IMR-90 (cell line): ENCODE measurements at regions not wholly inside any gene's neighbourhood (a gene's known extent, or its start where the extent isn't known, plus 50 kb on each side); places are given as distances from the start of the nearest gene placed in this dataset.

Experiments used
- CTCF ChIP-seq: conservative IDR thresholded peaks from 2 replicates; pipeline ENCODE4 v1.5.1; 2012; ENCODE audit warnings: mild to moderate bottlenecking, low read depth, low read length, improper control_type of control experiment
- NFE2L2 ChIP-seq: fragments of 150-350 bp; IDR thresholded peaks from 2 replicates; pipeline ENCODE4 v1.6.1; 2016; ENCODE audit warnings: low read depth, mild to moderate bottlenecking, low read length
- POLR2A ChIP-seq: IDR thresholded peaks from 2 replicates; pipeline ENCODE4 v1.6.1; 2012; ENCODE audit warnings: mild to moderate bottlenecking, low read depth, low read length

DNA sequence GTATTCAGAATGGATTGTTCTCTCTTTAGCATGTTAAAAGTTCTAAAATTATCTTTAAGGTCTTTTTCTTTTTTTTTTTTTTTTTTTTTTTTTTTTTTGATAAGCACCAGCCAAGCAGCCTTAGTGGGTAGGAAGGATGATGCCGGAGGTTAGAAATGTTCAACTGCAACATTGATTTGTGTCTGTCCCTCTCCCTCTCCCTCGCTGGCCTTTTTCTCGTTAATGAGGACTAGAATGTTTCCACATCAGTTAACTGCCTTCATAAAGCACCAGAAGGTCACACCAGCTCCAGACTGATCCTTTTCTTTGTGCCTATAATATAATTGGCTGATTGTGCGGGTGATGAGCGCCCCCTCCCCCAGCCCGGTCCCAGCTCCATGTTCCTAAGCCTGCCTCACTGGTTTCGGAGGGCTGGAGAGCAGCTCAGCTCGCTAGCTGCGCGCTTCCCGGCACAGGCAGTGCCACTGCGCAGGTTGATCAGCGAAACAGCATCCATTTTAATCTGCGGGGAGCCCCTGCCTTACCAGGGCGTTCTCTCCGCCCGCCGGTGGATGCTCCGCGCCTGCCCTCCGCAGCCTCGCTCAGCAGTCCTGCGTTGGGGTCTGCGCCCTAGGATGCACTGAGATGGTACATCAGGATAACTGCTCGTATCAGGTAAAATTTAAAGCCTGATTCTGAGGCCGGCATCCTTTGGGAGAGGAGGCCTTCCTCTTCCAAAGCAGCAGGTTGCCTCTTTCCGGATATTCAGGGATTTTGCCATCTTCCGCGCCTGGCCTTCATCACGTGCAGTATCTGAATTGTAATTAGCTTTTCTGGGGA lies 148.9 kb upstream of the IL12A start, which contains the start of gene SCHIP1 (continued):
- no peak for TF ChIP-seq CTCF
- TF ChIP-seq POLR2A = no peak
- TF ChIP-seq NFE2L2 = no peak
